ENCODE measurements at regions not wholly inside any gene's neighbourhood (a gene's known extent, or its start where the extent isn't known, plus 50 kb on each side); places are given as distances from the start of the nearest gene placed in this dataset.

- TF ChIP-seq CTCF (IDR thresholded peaks at IDR 0.05; ENCODE audit: poor library complexity) (no peak), EZH2 (IDR thresholded peaks at IDR 0.05; ENCODE audit: borderline replicate concordance) (no peak), EZH2phosphoT487 (IDR thresholded peaks at IDR 0.05; ENCODE audit: low read depth, severe bottlenecking, unreplicated experiment) (no peak)
These were observed 112.5 kb upstream of the WDR11 start for GRCh38 chr10:120738658-120739057.

All from hepatocyte (in vitro differentiated cells).